Astrocyte (in vitro differentiated cells and primary cell): ENCODE measurements at regions not wholly inside any gene's neighbourhood (a gene's known extent, or its start where the extent isn't known, plus 50 kb on each side); places are given as distances from the start of the nearest gene placed in this dataset.

Experiments
- DNase-seq: peaks from one replicate; pipeline ENCODE4 v3.0.0-alpha.2; 2010; ENCODE audit warnings: low read depth
- FAIRE-seq: peaks from 2 replicates; lab custom pipeline; 2011; peaks lifted over from hg19 to GRCh38; lab: Jason Lieb, UNC
- H2AFZ ChIP-seq: 2 replicates; pipeline ENCODE4 v1.6.0; 2012; ENCODE audit warnings: low read depth, low read length, inconsistent platforms
- H3K27ac ChIP-seq: 2 replicates; pipeline ENCODE4 v1.5.1; 2011; ENCODE audit warnings: low read depth, low read length, inconsistent platforms
- H3K27me3 ChIP-seq: 2 replicates; pipeline ENCODE4 v1.6.0; 2011; ENCODE audit warnings: low read length, inconsistent platforms; ENCODE audit not compliant: insufficient read depth
- H3K36me3 ChIP-seq: 2 replicates; pipeline ENCODE4 v1.5.1; 2011; ENCODE audit warnings: low read length, inconsistent platforms; ENCODE audit not compliant: insufficient read depth
- H3K4me1 ChIP-seq: 2 replicates; pipeline ENCODE4 v1.5.1; 2011; ENCODE audit warnings: low read length, inconsistent platforms; ENCODE audit not compliant: insufficient read depth
- H3K4me2 ChIP-seq: 2 replicates; pipeline ENCODE4 v1.6.0; 2012; ENCODE audit warnings: low read length, inconsistent platforms
- H3K4me3 ChIP-seq: 2 replicates; pipeline ENCODE4 v1.5.1; 2011; ENCODE audit warnings: low read depth, mild to moderate bottlenecking, low read length, inconsistent platforms; ENCODE audit not compliant: insufficient read depth
- H3K79me2 ChIP-seq: 2 replicates; pipeline ENCODE4 v1.6.0; 2012; ENCODE audit warnings: mild to moderate bottlenecking, low read length, inconsistent platforms; ENCODE audit not compliant: insufficient read depth
- H3K9ac ChIP-seq: 2 replicates; pipeline ENCODE4 v1.6.0; 2012; ENCODE audit warnings: mild to moderate bottlenecking, low read length, inconsistent platforms
- H3K9me3 ChIP-seq: 2 replicates; pipeline ENCODE4 v1.5.1; 2012; ENCODE audit warnings: low read depth, mild to moderate bottlenecking, low read length, inconsistent platforms; ENCODE audit not compliant: insufficient read depth
- H4K20me1 ChIP-seq: 2 replicates; pipeline ENCODE4 v1.6.0; 2012; ENCODE audit warnings: low read length, inconsistent platforms; ENCODE audit not compliant: insufficient read depth
- H3K27ac Mint-ChIP-seq: one replicate; pipeline ENCODE4 v1.8.0; 2021; ENCODE audit warnings: mild to moderate bottlenecking, mixed read lengths; ENCODE audit not compliant: unreplicated experiment
- H3K27me3 Mint-ChIP-seq: one replicate; pipeline ENCODE4 v1.8.0; 2021; ENCODE audit warnings: low read depth, mixed read lengths; ENCODE audit not compliant: unreplicated experiment
- H3K36me3 Mint-ChIP-seq: one replicate; pipeline ENCODE4 v1.8.0; 2021; ENCODE audit warnings: low read depth, mixed read lengths; ENCODE audit not compliant: unreplicated experiment
- H3K4me1 Mint-ChIP-seq: one replicate; pipeline ENCODE4 v1.8.0; 2021; ENCODE audit warnings: low read depth, mixed read lengths; ENCODE audit not compliant: unreplicated experiment
- H3K4me3 Mint-ChIP-seq: one replicate; pipeline ENCODE4 v1.8.0; 2021; ENCODE audit warnings: mild to moderate bottlenecking, moderate library complexity, mixed read lengths; ENCODE audit not compliant: unreplicated experiment
- H3K9me3 Mint-ChIP-seq: one replicate; pipeline ENCODE4 v1.8.0; 2021; ENCODE audit warnings: mild to moderate bottlenecking, mixed read lengths; ENCODE audit not compliant: unreplicated experiment
- CTCF ChIP-seq: IDR thresholded peaks from 2 replicates; pipeline ENCODE4 v1.5.1; 2011; ENCODE audit warnings: low read depth, mild to moderate bottlenecking, inconsistent platforms, low read length, moderate library complexity; ENCODE audit not compliant: insufficient read depth
- EZH2 ChIP-seq: IDR thresholded peaks from 2 replicates; pipeline ENCODE4 v1.6.1; 2012; ENCODE audit warnings: mild to moderate bottlenecking, low read length, inconsistent platforms; ENCODE audit not compliant: insufficient read depth

DNA sequence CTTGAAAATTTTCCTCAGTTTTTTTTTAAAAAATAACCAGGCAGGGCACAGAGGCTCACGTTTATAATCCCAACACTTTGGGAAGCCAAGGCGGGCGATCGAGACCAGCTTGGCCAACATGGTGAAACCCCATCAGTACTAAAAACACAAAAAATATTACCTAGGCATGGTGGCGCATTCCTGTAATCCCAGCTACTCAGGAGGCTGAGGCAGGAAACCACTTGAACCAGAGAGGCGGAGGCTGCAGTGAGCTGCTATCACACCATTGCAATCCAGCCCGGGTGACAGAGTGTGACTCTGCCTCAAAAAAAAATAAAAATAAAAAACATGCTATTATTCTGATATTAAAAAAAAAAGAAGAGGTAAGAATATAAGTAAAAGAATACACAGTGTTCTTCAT is 191.0 kb downstream of the ZEB2 start:
- DNase-seq (no peak), FAIRE-seq (no peak)
- peaks cover 44% of the 10 kb centered on the region for H3K4me1 Mint-ChIP-seq
- Histone ChIP-seq H3K36me3 (no peaks in the 10 kb centered on the region), H3K4me2 (no peak overlapping the region), H3K9me3 (no peaks in the 10 kb centered on the region), H3K4me1 (peaks cover 13% of the 10 kb centered on the region), H3K79me2 (peaks cover 28% of the 10 kb centered on the region), H2AFZ (no peak overlapping the region), H3K27me3 (no peaks in the 10 kb centered on the region), H3K27ac (no peak overlapping the region), H4K20me1 (no peaks in the 10 kb centered on the region), H3K4me3 (no peak overlapping the region), H3K9ac (no peak overlapping the region)
- H3K27me3 Mint-ChIP-seq: no peaks in the 10 kb centered on the region
- H3K9me3 Mint-ChIP-seq: no peaks in the 10 kb centered on the region
- no peak overlapping the region for H3K4me3 Mint-ChIP-seq
- TF ChIP-seq EZH2 (no peak), CTCF (no peak)
- no peak overlapping the region for H3K27ac Mint-ChIP-seq
- H3K36me3 Mint-ChIP-seq: peaks cover 5% of the 10 kb centered on the region

GRCh38 chr2:144326825-144327224 is 193.1 kb downstream of the ZEB2 start:
- Histone ChIP-seq H3K79me2 (peaks cover 31% of the 10 kb centered on the region), H3K36me3 (no peaks in the 10 kb centered on the region), H3K27ac (no peak overlapping the region), H3K4me2 (no peak overlapping the region), H2AFZ (no peak overlapping the region), H3K4me1 (peaks cover 13% of the 10 kb centered on the region), H3K27me3 (no peaks in the 10 kb centered on the region), H4K20me1 (no peaks in the 10 kb centered on the region), H3K9ac (no peak overlapping the region), H3K4me3 (no peak overlapping the region), H3K9me3 (no peaks in the 10 kb centered on the region)
- peaks cover 7% of the 10 kb centered on the region for H3K36me3 Mint-ChIP-seq
- FAIRE-seq (no peak), DNase-seq (no peak)
- TF ChIP-seq CTCF (no peak), EZH2 (no peak)
- H3K27ac Mint-ChIP-seq: no peak overlapping the region
- peaks cover 40% of the 10 kb centered on the region for H3K4me1 Mint-ChIP-seq
- no peaks in the 10 kb centered on the region for H3K9me3 Mint-ChIP-seq
- H3K27me3 Mint-ChIP-seq: no peaks in the 10 kb centered on the region
- H3K4me3 Mint-ChIP-seq: no peak overlapping the region

DNA sequence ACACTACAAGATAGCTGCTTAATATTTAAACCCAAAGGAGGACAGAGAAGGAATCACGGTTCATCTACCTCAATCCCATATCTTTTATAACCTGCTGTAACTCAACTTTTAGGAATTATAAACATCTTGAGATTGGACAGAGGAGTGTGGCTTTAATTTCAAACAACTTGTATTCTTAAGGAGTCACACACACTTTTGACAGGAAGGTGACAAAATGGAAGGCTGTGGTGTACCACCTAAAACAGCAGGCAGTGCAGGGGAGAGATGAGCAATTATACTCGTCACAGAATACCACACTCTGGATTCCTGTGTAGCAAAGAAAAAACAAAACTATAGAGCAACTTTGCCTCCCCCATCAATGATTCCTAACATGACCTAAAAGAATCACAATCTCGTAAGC is 194.8 kb downstream of the ZEB2 start:
- DNase-seq (peak; percentile 82), FAIRE-seq (no peak)
- Histone ChIP-seq H3K36me3 (no peaks in the 10 kb centered on the region), H4K20me1 (no peaks in the 10 kb centered on the region), H3K4me1 (peaks cover 12% of the 10 kb centered on the region), H3K4me3 (no peak overlapping the region), H3K79me2 (peaks cover 37% of the 10 kb centered on the region), H3K4me2 (peak overlapping the region; percentile 18), H3K9ac (no peak overlapping the region), H3K9me3 (no peaks in the 10 kb centered on the region), H2AFZ (no peak overlapping the region), H3K27ac (no peak overlapping the region), H3K27me3 (no peaks in the 10 kb centered on the region)
- Mint-ChIP-seq H3K4me3 (no peak overlapping the region), H3K27me3 (no peaks in the 10 kb centered on the region), H3K9me3 (no peaks in the 10 kb centered on the region), H3K36me3 (peaks cover 7% of the 10 kb centered on the region), H3K27ac (peak overlapping the region; percentile 10), H3K4me1 (peaks cover 39% of the 10 kb centered on the region)
- TF ChIP-seq EZH2 (no peak), CTCF (no peak)
